CD4-positive, alpha-beta T cell (primary cell): ENCODE measurements at regions not wholly inside any gene's neighbourhood (a gene's known extent, or its start where the extent isn't known, plus 50 kb on each side); places are given as distances from the start of the nearest gene placed in this dataset.
"Not testable (repeated sequence)": the region's sequence is repeated elsewhere in the genome, so short reads cannot be mapped to it uniquely, and the experiment has no call there.

ENCODE experiments used
- ATAC-seq: fragments of 200-7000 bp; cut with Tn5 transposase; one replicate; pipeline ENCODE4 v1.10.0; 2022; ENCODE audit warnings: mild to moderate bottlenecking; ENCODE audit not compliant: poor library complexity
- CTCF ChIA-PET: fragments of 350-600 bp; sonication (Branson Sonifier 250); formaldehyde crosslinking; loops from one replicate; lab custom pipeline; 2021; ENCODE audit warnings: antibody characterized with exemption, inconsistent platforms; lab: Charles Lee
- POLR2A ChIA-PET: fragments of 350-600 bp; sonication (Branson Sonifier 250); formaldehyde crosslinking; loops from one replicate; lab custom pipeline; 2021; ENCODE audit warnings: antibody characterized with exemption, inconsistent platforms; lab: Charles Lee
- DNase-seq, 14 experiments: peaks; one replicate each; pipeline ENCODE4 v3.0.0-alpha.2; 2013 to 2020; ENCODE audit warnings: mixed read lengths in 2 of 14
- H3K27ac ChIP-seq, 2 donors: one replicate each; pipeline versions ENCODE4 v1.5.1 to v1.7.0; 2013; ENCODE audit warnings: low read length in 2 of 2, low read depth in 1 of 2, mild to moderate bottlenecking in 1 of 2
- H3K27me3 ChIP-seq, 2 experiments: 1 replicate in 1 of 2; 2 replicates in 1 of 2; pipeline versions ENCODE4 v1.6.1 to v1.7.0; 2013; ENCODE audit warnings: low read length in 2 of 2, control low read depth in 1 of 2, mild to moderate bottlenecking in 1 of 2, moderate library complexity in 1 of 2; ENCODE audit not compliant: insufficient read depth in 2 of 2, control insufficient read depth in 1 of 2
- H3K36me3 ChIP-seq: one replicate; pipeline ENCODE4 v1.6.1; 2013; ENCODE audit warnings: low read length, control low read depth; ENCODE audit not compliant: insufficient read depth
- H3K4me1 ChIP-seq: one replicate; pipeline ENCODE4 v1.6.1; 2013; ENCODE audit warnings: low read length, control low read depth; ENCODE audit not compliant: insufficient read depth
- H3K4me3 ChIP-seq: one replicate; pipeline ENCODE4 v1.5.1; 2013; ENCODE audit warnings: mild to moderate bottlenecking, low read length, moderate library complexity
- H3K9me3 ChIP-seq, 2 experiments: 1 replicate in 1 of 2; 2 replicates in 1 of 2; pipeline versions ENCODE4 v1.6.1 to v1.7.0; 2013; ENCODE audit warnings: low read length in 2 of 2, mild to moderate bottlenecking in 2 of 2, control low read depth in 1 of 2, moderate library complexity in 1 of 2; ENCODE audit not compliant: control insufficient read depth in 1 of 2, insufficient read depth in 1 of 2
- H3K27ac Mint-ChIP-seq: one replicate; pipeline ENCODE4 v1.8.0; 2020; ENCODE audit warnings: mixed read lengths
- H3K27me3 Mint-ChIP-seq: one replicate; pipeline ENCODE4 v1.8.0; 2021; ENCODE audit warnings: mixed read lengths
- H3K36me3 Mint-ChIP-seq: one replicate; pipeline ENCODE4 v1.8.0; 2021; ENCODE audit warnings: low read depth, mixed read lengths
- H3K4me1 Mint-ChIP-seq: one replicate; pipeline ENCODE4 v1.8.0; 2021; ENCODE audit warnings: low read depth, mixed read lengths
- H3K4me3 Mint-ChIP-seq: one replicate; pipeline ENCODE4 v1.8.0; 2020; ENCODE audit warnings: mild to moderate bottlenecking, mixed read lengths
- H3K9me3 Mint-ChIP-seq: one replicate; pipeline ENCODE4 v1.8.0; 2020; ENCODE audit warnings: mixed read lengths
- CTCF ChIP-seq: fragments of 200-600 bp; IDR thresholded peaks from one replicate; pipeline ENCODE4 v1.8.0; 2022; ENCODE audit warnings: antibody characterized with exemption, mild to moderate bottlenecking
- intact Hi-C, 2 experiments: fragments of 100-400 bp; cut with DNase I in 1 of 2; cut with micrococcal nuclease in 1 of 2; formaldehyde crosslinking; loops; one replicate each; pipeline versions ENCODE4 v1.15.1 to v1.9.0; 2023 to 2025; cut with DNase I, micrococcal nuclease

- intact Hi-C loops: no loop called here
- Mint-ChIP-seq H3K4me1 (no peaks in the 10 kb centered on the region), H3K27me3 (peaks cover 7% of the 10 kb centered on the region), H3K27ac (no peak overlapping the region), H3K9me3 (no peaks in the 10 kb centered on the region), H3K36me3 (no peaks in the 10 kb centered on the region), H3K4me3 (no peak overlapping the region)
- DNase-seq: no peak
- Histone ChIP-seq H3K9me3 (no peaks in the 10 kb centered on the region), H3K4me3 (no peak overlapping the region), H3K27me3 (no peaks in the 10 kb centered on the region), H3K36me3 (no peaks in the 10 kb centered on the region), H3K27ac (no peak overlapping the region), H3K4me1 (no peaks in the 10 kb centered on the region)
- no peak for ATAC-seq
- POLR2A ChIA-PET: no interaction called here
- no peak for TF ChIP-seq CTCF
- CTCF ChIA-PET: no interaction called here
Observed at GRCh38 chr22:23419931-23420330, 160.2 kb downstream of the IGLL1 start.

GRCh38 chr22:23419171-23419570, 160.9 kb downstream of the IGLL1 start:
- Mint-ChIP-seq H3K27me3 (peaks cover 7% of the 10 kb centered on the region), H3K36me3 (no peaks in the 10 kb centered on the region), H3K4me3 (no peak overlapping the region), H3K9me3 (no peaks in the 10 kb centered on the region), H3K27ac (no peak overlapping the region), H3K4me1 (no peaks in the 10 kb centered on the region)
- H3K4me3 ChIP-seq: no peak overlapping the region
- ChIA-PET CTCF (no interaction called here), POLR2A (no interaction called here)
- no peak for DNase-seq
- H3K36me3 ChIP-seq: no peaks in the 10 kb centered on the region
- no peak overlapping the region for H3K27ac ChIP-seq
- intact Hi-C loops: no loop called here
- H3K9me3 ChIP-seq: no peaks in the 10 kb centered on the region
- ATAC-seq: no peak
- H3K4me1 ChIP-seq: no peaks in the 10 kb centered on the region
- H3K27me3 ChIP-seq: no peaks in the 10 kb centered on the region
- no peak for TF ChIP-seq CTCF

- Mint-ChIP-seq H3K36me3 (no peaks in the 10 kb centered on the region), H3K4me3 (no peak overlapping the region), H3K27ac (no peak overlapping the region), H3K9me3 (no peaks in the 10 kb centered on the region), H3K27me3 (peaks cover 7% of the 10 kb centered on the region), H3K4me1 (no peaks in the 10 kb centered on the region)
- TF ChIP-seq CTCF: no peak
- no peak for DNase-seq
- Histone ChIP-seq H3K36me3 (no peaks in the 10 kb centered on the region), H3K9me3 (no peaks in the 10 kb centered on the region), H3K27me3 (no peaks in the 10 kb centered on the region), H3K4me3 (no peak overlapping the region), H3K4me1 (no peaks in the 10 kb centered on the region), H3K27ac (no peak overlapping the region)
- no peak for ATAC-seq
- POLR2A ChIA-PET: no interaction called here
- intact Hi-C loops: no loop called here
- CTCF ChIA-PET: no interaction called here
Observed at GRCh38 chr22:23418159-23418788, 161.8 kb downstream of the IGLL1 start.

GRCh38 chr22:23417327-23417726, 162.8 kb downstream of the IGLL1 start:
- H3K4me3 ChIP-seq, H3K4me1 Mint-ChIP-seq, H3K27me3 ChIP-seq, H3K4me3 Mint-ChIP-seq, H3K9me3 Mint-ChIP-seq, H3K36me3 Mint-ChIP-seq, H3K27ac ChIP-seq, H3K27ac Mint-ChIP-seq, H3K9me3 ChIP-seq, POLR2A ChIA-PET, H3K36me3 ChIP-seq, H3K27me3 Mint-ChIP-seq, H3K4me1 ChIP-seq, ATAC-seq, intact Hi-C loops, DNase-seq, CTCF ChIA-PET: not testable (repeated sequence)

- H3K36me3 ChIP-seq, intact Hi-C loops, DNase-seq, H3K4me3 ChIP-seq, H3K27me3 ChIP-seq, ATAC-seq, H3K27ac ChIP-seq, H3K36me3 Mint-ChIP-seq, CTCF ChIA-PET, POLR2A ChIA-PET, H3K27me3 Mint-ChIP-seq, H3K27ac Mint-ChIP-seq, H3K4me3 Mint-ChIP-seq, H3K9me3 Mint-ChIP-seq, H3K9me3 ChIP-seq, H3K4me1 ChIP-seq: not testable (repeated sequence)
- H3K4me1 Mint-ChIP-seq: peaks cover 18% of the 10 kb centered on the region
Observed at GRCh38 chr22:23416169-23416690, 163.9 kb downstream of the IGLL1 start.
